Type B pancreatic cell (in vitro differentiated cells): ENCODE measurements at regions not wholly inside any gene's neighbourhood (a gene's known extent, or its start where the extent isn't known, plus 50 kb on each side); places are given as distances from the start of the nearest gene placed in this dataset.

Experiments
- DNase-seq: peaks from one replicate; pipeline ENCODE4 v3.0.0; 2021; ENCODE audit warnings: mixed read lengths; ENCODE audit not compliant: unreplicated experiment; ENCODE audit errors: extremely low spot score
- H3K27ac Mint-ChIP-seq: 2 replicates; pipeline ENCODE4 v1.8.0; 2021; ENCODE audit warnings: mild to moderate bottlenecking, mixed read lengths
- H3K27me3 Mint-ChIP-seq: 2 replicates; pipeline ENCODE4 v1.8.0; 2021; ENCODE audit warnings: mixed read lengths
- H3K36me3 Mint-ChIP-seq: 2 replicates; pipeline ENCODE4 v1.8.0; 2021; ENCODE audit warnings: mixed read lengths
- H3K4me1 Mint-ChIP-seq: one replicate; pipeline ENCODE4 v1.8.0; 2021; ENCODE audit warnings: mixed read lengths; ENCODE audit not compliant: unreplicated experiment
- H3K4me3 Mint-ChIP-seq: 2 replicates; pipeline ENCODE4 v1.8.0; 2021; ENCODE audit warnings: mild to moderate bottlenecking, mixed read lengths
- H3K9me3 Mint-ChIP-seq: 2 replicates; pipeline ENCODE4 v1.8.0; 2021; ENCODE audit warnings: mixed read lengths
- TF ChIP-seq, protein P1 (sequence below): fragments of 200-600 bp; sonication (generic); conservative IDR thresholded peaks from 2 replicates; pipeline ENCODE4 v1.5.0; 2021; ENCODE audit warnings: antibody characterized with exemption, mild to moderate bottlenecking

DNA sequence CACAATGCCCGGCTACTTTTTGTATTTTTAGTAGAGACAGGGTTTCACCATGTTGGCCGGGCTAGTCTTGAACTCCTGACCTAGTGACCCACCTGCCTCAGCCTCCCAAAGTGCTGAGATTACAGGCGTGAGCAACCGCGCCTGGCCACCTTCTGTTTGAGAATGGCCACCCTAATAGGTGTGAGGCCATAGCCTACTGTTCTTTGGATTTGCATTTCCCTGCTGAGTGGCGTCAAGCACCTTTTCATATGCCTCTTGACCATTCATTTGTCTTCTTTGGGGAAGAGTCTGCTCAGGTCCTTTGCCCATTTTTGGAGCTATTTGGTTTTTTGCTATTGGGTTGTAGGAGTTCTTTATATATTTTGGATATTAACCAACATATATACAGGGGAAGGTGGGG lies 276.7 kb downstream of the PARN start:
- Mint-ChIP-seq H3K36me3 (no peaks in the 10 kb centered on the region), H3K4me3 (no peak overlapping the region), H3K9me3 (no peaks in the 10 kb centered on the region), H3K27ac (no peak overlapping the region), H3K27me3 (peaks cover 4% of the 10 kb centered on the region), H3K4me1 (peaks cover 10% of the 10 kb centered on the region)
- TF ChIP-seq, protein P1, sequence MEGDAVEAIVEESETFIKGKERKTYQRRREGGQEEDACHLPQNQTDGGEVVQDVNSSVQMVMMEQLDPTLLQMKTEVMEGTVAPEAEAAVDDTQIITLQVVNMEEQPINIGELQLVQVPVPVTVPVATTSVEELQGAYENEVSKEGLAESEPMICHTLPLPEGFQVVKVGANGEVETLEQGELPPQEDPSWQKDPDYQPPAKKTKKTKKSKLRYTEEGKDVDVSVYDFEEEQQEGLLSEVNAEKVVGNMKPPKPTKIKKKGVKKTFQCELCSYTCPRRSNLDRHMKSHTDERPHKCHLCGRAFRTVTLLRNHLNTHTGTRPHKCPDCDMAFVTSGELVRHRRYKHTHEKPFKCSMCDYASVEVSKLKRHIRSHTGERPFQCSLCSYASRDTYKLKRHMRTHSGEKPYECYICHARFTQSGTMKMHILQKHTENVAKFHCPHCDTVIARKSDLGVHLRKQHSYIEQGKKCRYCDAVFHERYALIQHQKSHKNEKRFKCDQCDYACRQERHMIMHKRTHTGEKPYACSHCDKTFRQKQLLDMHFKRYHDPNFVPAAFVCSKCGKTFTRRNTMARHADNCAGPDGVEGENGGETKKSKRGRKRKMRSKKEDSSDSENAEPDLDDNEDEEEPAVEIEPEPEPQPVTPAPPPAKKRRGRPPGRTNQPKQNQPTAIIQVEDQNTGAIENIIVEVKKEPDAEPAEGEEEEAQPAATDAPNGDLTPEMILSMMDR, result no peak
- no peak for DNase-seq

GRCh38 chr16:14351647-14352046 lies 278.4 kb downstream of the PARN start:
- TF ChIP-seq, protein P1, result no peak
- no peak for DNase-seq
- H3K27ac Mint-ChIP-seq, result peak overlapping the region; percentile 43
- H3K4me3 Mint-ChIP-seq, result no peak overlapping the region
- H3K9me3 Mint-ChIP-seq, result no peaks in the 10 kb centered on the region
- peaks cover 4% of the 10 kb centered on the region for H3K27me3 Mint-ChIP-seq
- H3K4me1 Mint-ChIP-seq, result peaks cover 10% of the 10 kb centered on the region
- no peaks in the 10 kb centered on the region for H3K36me3 Mint-ChIP-seq

- peaks cover 5% of the 10 kb centered on the region for H3K9me3 Mint-ChIP-seq
- DNase-seq, result no peak
- H3K4me3 Mint-ChIP-seq, result no peak overlapping the region
- no peak overlapping the region for H3K27ac Mint-ChIP-seq
- no peaks in the 10 kb centered on the region for H3K36me3 Mint-ChIP-seq
- TF ChIP-seq, protein P1, result no peak
- H3K27me3 Mint-ChIP-seq, result peaks cover 4% of the 10 kb centered on the region
- peaks cover 10% of the 10 kb centered on the region for H3K4me1 Mint-ChIP-seq
These were observed 279.4 kb downstream of the PARN start for GRCh38 chr16:14350626-14351025.

GRCh38 chr16:14350081-14350480 lies 279.0 kb downstream of the MRTFB start:
- peak overlapping the region; percentile 6 for H3K27ac Mint-ChIP-seq
- peaks cover 4% of the 10 kb centered on the region for H3K27me3 Mint-ChIP-seq
- DNase-seq, result no peak
- peaks cover 5% of the 10 kb centered on the region for H3K4me1 Mint-ChIP-seq
- TF ChIP-seq, protein P1, result no peak
- no peaks in the 10 kb centered on the region for H3K36me3 Mint-ChIP-seq
- no peak overlapping the region for H3K4me3 Mint-ChIP-seq
- peaks cover 5% of the 10 kb centered on the region for H3K9me3 Mint-ChIP-seq

GRCh38 chr16:14347706-14348105 lies 276.6 kb downstream of the MRTFB start:
- Mint-ChIP-seq H3K4me1 (peaks cover 8% of the 10 kb centered on the region), H3K4me3 (no peak overlapping the region), H3K9me3 (peaks cover 10% of the 10 kb centered on the region), H3K27ac (peak overlapping the region; percentile 50), H3K36me3 (no peaks in the 10 kb centered on the region), H3K27me3 (no peaks in the 10 kb centered on the region)
- TF ChIP-seq, protein P1, result no peak
- no peak for DNase-seq
